GM18508 (cell line): ENCODE measurements at regions not wholly inside any gene's neighbourhood (a gene's known extent, or its start where the extent isn't known, plus 50 kb on each side); places are given as distances from the start of the nearest gene placed in this dataset.

Experiments
- ATAC-seq: cut with Tn5 transposase; IDR thresholded peaks from one replicate; pipeline ENCODE4 v1.9.1; 2021; ENCODE audit warnings: moderate number of reproducible peaks; ENCODE audit not compliant: insufficient read depth, unreplicated experiment

- ATAC-seq: no peak
Observed at GRCh38 chr13:99027661-99028425, 50.0 kb upstream of the DOCK9 start.

- ATAC-seq: no peak
Observed at GRCh38 chr13:99028890-99029289, 51.0 kb upstream of the DOCK9 start.

- ATAC-seq: no peak
Observed at GRCh38 chr13:99029576-99029975, 51.7 kb upstream of the DOCK9 start.

GRCh38 chr13:99030326-99030725 is 52.5 kb upstream of the DOCK9 start:
- no peak for ATAC-seq

- ATAC-seq: no peak
Observed at GRCh38 chr13:99031832-99032231, 54.0 kb upstream of the DOCK9 start.

- ATAC-seq: no peak
Observed at GRCh38 chr13:99033814-99034213, 56.0 kb upstream of the DOCK9 start.

- no peak for ATAC-seq
Observed at GRCh38 chr13:99034333-99035085, 56.6 kb upstream of the DOCK9 start.

- no peak for ATAC-seq
Observed at GRCh38 chr13:99035715-99036114, 57.9 kb upstream of the DOCK9 start.

- ATAC-seq: no peak
Observed at GRCh38 chr13:99037756-99038155, 59.9 kb upstream of the DOCK9 start.

- ATAC-seq: no peak
Observed at GRCh38 chr13:99039718-99040280, 61.9 kb upstream of the DOCK9 start.

- ATAC-seq: no peak
Observed at GRCh38 chr13:99040536-99041131, 62.8 kb upstream of the DOCK9 start.

GRCh38 chr13:99041337-99041736 is 63.5 kb upstream of the DOCK9 start:
- no peak for ATAC-seq

- no peak for ATAC-seq
Observed at GRCh38 chr13:99041788-99042187, 63.9 kb upstream of the DOCK9 start.

- ATAC-seq: no peak
Observed at GRCh38 chr13:99042521-99043250, 64.8 kb upstream of the DOCK9 start.

GRCh38 chr13:99043831-99044231 is 66.0 kb upstream of the DOCK9 start:
- ATAC-seq: no peak

GRCh38 chr13:99044764-99045163 is 66.9 kb upstream of the DOCK9 start:
- ATAC-seq: no peak

GRCh38 chr13:99045396-99045795 is 67.5 kb upstream of the DOCK9 start:
- ATAC-seq: no peak

- no peak for ATAC-seq
Observed at GRCh38 chr13:99046851-99047250, 69.0 kb upstream of the DOCK9 start.

- ATAC-seq: no peak
Observed at GRCh38 chr13:99050983-99051488, 73.2 kb upstream of the DOCK9 start.

- ATAC-seq: no peak
Observed at GRCh38 chr13:99051768-99052455, 74.0 kb upstream of the DOCK9 start.
